ENCODE measurements at regions not wholly inside any gene's neighbourhood (a gene's known extent, or its start where the extent isn't known, plus 50 kb on each side); places are given as distances from the start of the nearest gene placed in this dataset.

DNA sequence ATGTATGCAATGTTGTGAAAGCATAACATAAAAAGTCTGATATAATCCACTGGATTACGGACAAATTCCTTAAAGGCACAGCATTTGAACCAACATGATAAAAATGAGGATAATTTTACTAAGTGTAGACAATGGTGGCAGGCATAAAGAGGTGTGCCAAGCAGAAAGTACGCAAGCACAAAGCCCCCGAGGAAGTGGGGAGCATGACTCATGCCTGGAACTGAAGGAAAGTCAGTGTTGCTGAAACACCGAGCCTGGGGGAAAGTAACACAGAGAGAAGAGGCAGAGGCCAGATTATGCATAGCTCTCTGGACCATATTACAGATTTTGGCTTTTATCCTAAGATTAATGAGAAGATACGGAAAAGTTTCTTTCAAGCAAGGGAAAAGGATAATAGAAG, 490.0 kb upstream of the PHF14 start:
- no peak for TF ChIP-seq CTCF (conservative IDR thresholded peaks at IDR 0.05 in 1 of 2, IDR thresholded peaks at IDR 0.05 in 1 of 2; ENCODE audit: extremely low read depth in 1 of 2, insufficient read depth in 1 of 2, low read depth in 1 of 2, low read length in 2 of 2)
- TF ChIP-seq EZH2 (IDR thresholded peaks at IDR 0.05; ENCODE audit: borderline replicate concordance, low read length), result no peak

All from mammary epithelial cell (primary cell).